PC-9 (cell line): ENCODE measurements at regions not wholly inside any gene's neighbourhood (a gene's known extent, or its start where the extent isn't known, plus 50 kb on each side); places are given as distances from the start of the nearest gene placed in this dataset.

ENCODE experiments used
- BruUV-seq: library from RNA; stranded (reverse); fragments of 400-500 nt; replicated peaks from 2 replicates; lab custom pipeline; 2021; lab: Mats Ljungman, UMichigan
- CTCF ChIA-PET: fragments of 300-600 bp; sonication (Branson Sonifier 250); formaldehyde crosslinking; loops from one replicate; lab custom pipeline; 2022; ENCODE audit warnings: antibody characterized with exemption; lab: Charles Lee
- POLR2A ChIA-PET: fragments of 300-600 bp; sonication (Branson Sonifier 250); formaldehyde crosslinking; loops from one replicate; lab custom pipeline; 2022; ENCODE audit warnings: antibody characterized with exemption; ENCODE audit not compliant: unreplicated experiment; lab: Charles Lee
- DNase-seq, 2 experiments: peaks; one replicate each; pipeline versions ENCODE4 v3.0.0 to v3.0.0-alpha.2; 2015 to 2022; ENCODE audit warnings: mixed read lengths in 1 of 2
- H2AFZ ChIP-seq: fragments of 200-600 bp; sonication (generic); 2 replicates; pipeline ENCODE4 v1.8.1; 2017; ENCODE audit warnings: antibody characterized with exemption
- H3F3A ChIP-seq: fragments of 200-600 bp; sonication (generic); 2 replicates; pipeline ENCODE4 v1.8.1; 2017; ENCODE audit warnings: antibody characterized with exemption, mild to moderate bottlenecking, low read depth; ENCODE audit not compliant: insufficient read depth
- H3K27ac ChIP-seq: fragments of 200-600 bp; sonication (generic); 2 replicates; pipeline ENCODE4 v1.6.1; 2016; ENCODE audit warnings: mixed run types
- H3K27me3 ChIP-seq: fragments of 200-600 bp; sonication (generic); 2 replicates; pipeline ENCODE4 v1.6.1; 2016; ENCODE audit warnings: low read depth, mixed run types; ENCODE audit not compliant: insufficient read depth
- H3K36me3 ChIP-seq: fragments of 200-600 bp; sonication (generic); 2 replicates; pipeline ENCODE4 v1.6.1; 2016; ENCODE audit warnings: low read depth, mixed run types
- H3K4me1 ChIP-seq: fragments of 200-600 bp; sonication (generic); replicated peaks from 2 replicates; pipeline ENCODE4 v1.6.1; 2016; ENCODE audit warnings: mixed run types; ENCODE audit not compliant: insufficient read depth
- H3K4me2 ChIP-seq: fragments of 200-600 bp; sonication (generic); 2 replicates; pipeline ENCODE4 v1.6.1; 2017; ENCODE audit warnings: mixed run types
- H3K4me3 ChIP-seq: fragments of 200-600 bp; sonication (generic); 2 replicates; pipeline ENCODE4 v1.6.1; 2016; ENCODE audit warnings: mixed run types
- H3K79me2 ChIP-seq: fragments of 200-600 bp; sonication (generic); 2 replicates; pipeline ENCODE4 v1.6.1; 2017; ENCODE audit warnings: low read depth, mixed run types
- H3K9me2 ChIP-seq: fragments of 200-600 bp; sonication (generic); 2 replicates; pipeline ENCODE4 v1.8.1; 2017; ENCODE audit warnings: mild to moderate bottlenecking; ENCODE audit not compliant: insufficient read depth
- H3K9me3 ChIP-seq: fragments of 200-600 bp; sonication (generic); 2 replicates; pipeline ENCODE4 v1.8.1; 2016; ENCODE audit warnings: low read depth; ENCODE audit not compliant: insufficient read depth
- H4K20me1 ChIP-seq: fragments of 200-600 bp; sonication (generic); 2 replicates; pipeline ENCODE4 v1.8.1; 2017; ENCODE audit not compliant: insufficient read depth
- EZH2 ChIP-seq: fragments of 200-600 bp; sonication (generic); IDR thresholded peaks from 2 replicates; pipeline ENCODE4 v1.8.0; 2017; ENCODE audit warnings: antibody characterized with exemption, low read depth
- intact Hi-C: fragments of 100-400 bp; cut with micrococcal nuclease; formaldehyde crosslinking; loops from one replicate; pipeline ENCODE4 v1.10.0; 2022; ENCODE audit not compliant: unreplicated experiment
- TF ChIP-seq, protein P1 (sequence below): fragments of 200-600 bp; sonication (generic); conservative IDR thresholded peaks from 2 replicates; pipeline ENCODE4 v1.6.1; 2017; ENCODE audit warnings: mixed run types, antibody characterized with exemption, mild to moderate bottlenecking, moderate library complexity

DNA sequence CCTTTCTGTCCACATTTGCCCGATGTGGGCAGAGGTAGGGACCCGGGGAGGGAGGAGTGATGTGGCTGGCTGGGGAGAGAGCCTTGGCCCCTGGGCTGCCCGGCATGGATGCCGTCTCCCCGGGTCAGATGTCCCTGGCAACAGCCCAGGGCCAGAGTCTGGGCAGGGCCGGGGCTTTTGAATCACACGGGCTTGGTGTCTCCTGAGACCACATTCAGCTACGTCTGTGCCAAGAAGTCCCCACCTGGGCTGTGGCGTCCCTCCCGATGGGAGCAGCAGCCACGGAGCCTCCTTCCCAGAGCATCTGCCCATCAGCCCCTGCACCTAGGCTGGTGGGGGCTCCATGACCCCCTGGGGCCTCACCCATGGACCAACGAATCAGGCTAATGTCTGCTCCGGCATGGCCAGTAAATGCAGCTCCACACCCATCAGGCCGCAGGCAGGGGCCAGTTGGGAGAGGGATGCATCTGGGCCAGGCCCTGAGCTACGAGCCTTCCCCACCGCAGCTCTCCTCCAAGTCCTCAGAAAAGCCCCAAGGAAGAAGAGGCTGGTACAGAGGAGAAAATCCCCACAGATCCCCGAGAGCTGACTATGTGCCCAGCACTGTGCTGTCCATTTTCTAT lies 109.4 kb downstream of the RFLNA start:
- H3K4me1 ChIP-seq = no peaks in the 10 kb centered on the region
- H3K27me3 ChIP-seq = no peaks in the 10 kb centered on the region
- peaks cover 28% of the 10 kb centered on the region for H4K20me1 ChIP-seq
- no peaks in the 10 kb centered on the region for H3K9me3 ChIP-seq
- H3K27ac ChIP-seq = no peak overlapping the region
- peaks cover 17% of the 10 kb centered on the region; the same call in 1 of the 2 replicates for H3F3A ChIP-seq
- CTCF ChIA-PET = no interaction called here
- BruUV-seq = no TSS peak
- no peak overlapping the region for H2AFZ ChIP-seq
- no peak for TF ChIP-seq EZH2
- TF ChIP-seq, protein P1, sequence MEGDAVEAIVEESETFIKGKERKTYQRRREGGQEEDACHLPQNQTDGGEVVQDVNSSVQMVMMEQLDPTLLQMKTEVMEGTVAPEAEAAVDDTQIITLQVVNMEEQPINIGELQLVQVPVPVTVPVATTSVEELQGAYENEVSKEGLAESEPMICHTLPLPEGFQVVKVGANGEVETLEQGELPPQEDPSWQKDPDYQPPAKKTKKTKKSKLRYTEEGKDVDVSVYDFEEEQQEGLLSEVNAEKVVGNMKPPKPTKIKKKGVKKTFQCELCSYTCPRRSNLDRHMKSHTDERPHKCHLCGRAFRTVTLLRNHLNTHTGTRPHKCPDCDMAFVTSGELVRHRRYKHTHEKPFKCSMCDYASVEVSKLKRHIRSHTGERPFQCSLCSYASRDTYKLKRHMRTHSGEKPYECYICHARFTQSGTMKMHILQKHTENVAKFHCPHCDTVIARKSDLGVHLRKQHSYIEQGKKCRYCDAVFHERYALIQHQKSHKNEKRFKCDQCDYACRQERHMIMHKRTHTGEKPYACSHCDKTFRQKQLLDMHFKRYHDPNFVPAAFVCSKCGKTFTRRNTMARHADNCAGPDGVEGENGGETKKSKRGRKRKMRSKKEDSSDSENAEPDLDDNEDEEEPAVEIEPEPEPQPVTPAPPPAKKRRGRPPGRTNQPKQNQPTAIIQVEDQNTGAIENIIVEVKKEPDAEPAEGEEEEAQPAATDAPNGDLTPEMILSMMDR = no peak
- H3K4me2 ChIP-seq = no peak overlapping the region
- no peaks in the 10 kb centered on the region for H3K79me2 ChIP-seq
- POLR2A ChIA-PET = no interaction called here
- no peak for DNase-seq
- H3K4me3 ChIP-seq = no peak overlapping the region
- H3K36me3 ChIP-seq = no peaks in the 10 kb centered on the region
- intact Hi-C loops = no loop called here
- H3K9me2 ChIP-seq = no peaks in the 10 kb centered on the region

DNA sequence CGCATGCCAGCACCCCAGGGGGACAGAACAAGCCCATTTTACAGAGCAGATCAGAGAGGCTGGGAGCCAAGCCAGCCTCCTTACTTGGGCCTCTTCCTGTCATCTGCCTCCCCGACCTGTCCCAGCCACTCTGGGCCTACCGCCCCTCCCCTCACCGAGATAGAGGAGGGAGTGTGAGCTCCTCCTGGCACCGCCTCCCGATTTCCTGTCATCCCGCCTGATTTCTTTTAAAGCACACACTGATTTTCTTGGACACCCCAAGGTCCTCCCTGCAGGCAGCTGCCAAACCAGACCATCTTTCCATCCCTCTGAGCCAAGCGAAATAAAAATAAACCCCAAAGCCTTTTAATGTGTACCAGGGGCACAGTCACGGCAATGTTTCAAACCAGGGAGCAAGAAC lies 108.4 kb downstream of the RFLNA start:
- no peak for TF ChIP-seq EZH2
- TF ChIP-seq, protein P1 = no peak
- Histone ChIP-seq H4K20me1 (peaks cover 31% of the 10 kb centered on the region), H3K4me2 (no peak overlapping the region), H3K9me2 (no peaks in the 10 kb centered on the region), H3K79me2 (no peaks in the 10 kb centered on the region), H3K36me3 (no peaks in the 10 kb centered on the region), H3F3A (peaks cover 23% of the 10 kb centered on the region; the same call in 1 of the 2 replicates), H3K4me1 (no peaks in the 10 kb centered on the region), H3K4me3 (no peak overlapping the region), H3K27ac (no peak overlapping the region), H3K9me3 (no peaks in the 10 kb centered on the region), H3K27me3 (no peaks in the 10 kb centered on the region), H2AFZ (no peak overlapping the region)
- no peak for DNase-seq
- no TSS peak for BruUV-seq
- CTCF ChIA-PET = no interaction called here
- POLR2A ChIA-PET = no interaction called here
- intact Hi-C loops = no loop called here

DNA sequence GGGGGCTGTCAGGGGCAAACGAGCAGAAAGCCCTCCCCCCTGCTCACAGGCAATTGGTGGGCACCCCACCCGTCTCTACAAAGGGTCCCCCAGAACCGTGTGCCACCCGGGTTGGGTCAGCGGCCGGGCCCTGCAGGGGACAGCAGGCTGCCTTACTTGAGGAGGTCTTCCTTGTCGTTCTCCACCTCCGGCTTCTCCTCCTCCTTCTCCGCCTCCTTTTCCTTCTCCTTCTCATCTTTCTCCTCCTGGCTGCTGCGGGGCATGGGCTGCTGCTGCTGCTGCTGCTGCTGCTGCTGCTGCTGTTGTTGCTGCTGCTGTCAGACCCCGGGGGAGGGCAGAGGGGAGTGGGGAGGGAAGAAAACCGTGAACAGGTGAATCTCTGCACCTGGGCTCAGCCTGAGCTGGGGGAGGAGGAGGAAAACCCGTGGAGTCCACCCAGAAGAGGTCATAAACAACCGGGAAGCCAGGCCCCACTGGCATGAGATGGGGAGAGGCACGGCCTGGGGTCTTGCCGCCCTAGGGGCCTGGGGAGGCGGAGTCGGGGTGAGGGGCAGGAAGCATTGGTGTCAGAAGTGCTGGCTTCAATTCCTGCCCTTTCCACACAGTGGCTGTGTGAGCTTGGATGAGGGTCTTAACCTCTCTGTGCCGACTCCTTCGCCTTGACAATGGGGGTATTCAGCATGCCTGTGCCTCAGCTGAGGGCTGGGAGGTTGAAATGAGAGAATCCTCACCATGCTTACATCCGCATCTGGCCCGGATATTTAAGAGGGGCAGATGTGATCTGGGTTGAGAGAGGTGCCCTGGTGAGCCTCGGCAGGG lies 107.6 kb downstream of the RFLNA start:
- no peak for DNase-seq
- ChIA-PET POLR2A (no interaction called here), CTCF (no interaction called here)
- Histone ChIP-seq H3K36me3 (no peaks in the 10 kb centered on the region), H2AFZ (no peak overlapping the region), H3K9me2 (no peaks in the 10 kb centered on the region), H3K9me3 (no peaks in the 10 kb centered on the region), H3F3A (peaks cover 23% of the 10 kb centered on the region; the same call in 1 of the 2 replicates), H3K27me3 (no peaks in the 10 kb centered on the region), H3K4me2 (no peak overlapping the region), H3K27ac (no peak overlapping the region), H3K4me1 (no peaks in the 10 kb centered on the region), H3K4me3 (no peak overlapping the region), H4K20me1 (peaks cover 31% of the 10 kb centered on the region), H3K79me2 (no peaks in the 10 kb centered on the region)
- no TSS peak for BruUV-seq
- intact Hi-C loops = no loop called here
- TF ChIP-seq, protein P1 = no peak
- no peak for TF ChIP-seq EZH2
